Effector memory CD4-positive, alpha-beta T cell (primary cell): ENCODE measurements at regions not wholly inside any gene's neighbourhood (a gene's known extent, or its start where the extent isn't known, plus 50 kb on each side); places are given as distances from the start of the nearest gene placed in this dataset.

ENCODE experiments used
- DNase-seq, 3 donors: peaks; one replicate each; pipeline ENCODE4 v3.0.0-alpha.2; 2020
- H3K27ac ChIP-seq: 2 replicates; pipeline ENCODE4 v1.7.0; 2013; ENCODE audit warnings: mild to moderate bottlenecking, low read length, moderate library complexity; ENCODE audit not compliant: insufficient read depth, poor library complexity, severe bottlenecking
- H3K27me3 ChIP-seq: replicated peaks from 2 replicates; pipeline ENCODE4 v1.7.0; 2013; ENCODE audit warnings: mild to moderate bottlenecking, low read length; ENCODE audit not compliant: insufficient read depth, control insufficient read depth, poor library complexity, severe bottlenecking
- H3K36me3 ChIP-seq: 2 replicates; pipeline ENCODE4 v1.7.0; 2013; ENCODE audit warnings: mild to moderate bottlenecking, low read length, moderate library complexity; ENCODE audit not compliant: control insufficient read depth, insufficient read depth
- H3K4me1 ChIP-seq: 2 replicates; pipeline ENCODE4 v1.7.0; 2013; ENCODE audit warnings: low read length, mild to moderate bottlenecking; ENCODE audit not compliant: control insufficient read depth, insufficient read depth, poor library complexity, severe bottlenecking
- H3K4me3 ChIP-seq: 2 replicates; pipeline ENCODE4 v1.7.0; 2013; ENCODE audit warnings: low read length, low read depth, mild to moderate bottlenecking; ENCODE audit not compliant: insufficient read depth, poor library complexity, severe bottlenecking
- H3K9me3 ChIP-seq: 2 replicates; pipeline ENCODE4 v1.7.0; 2013; ENCODE audit warnings: mild to moderate bottlenecking, low read length, moderate library complexity; ENCODE audit not compliant: control insufficient read depth

GRCh38 chr7:142607351-142607750, 141.9 kb upstream of the PRSS1 start:
- H3K4me3 ChIP-seq: no peak overlapping the region
- no peak overlapping the region for H3K27ac ChIP-seq
- no peaks in the 10 kb centered on the region for H3K27me3 ChIP-seq
- no peak for DNase-seq
- no peaks in the 10 kb centered on the region for H3K9me3 ChIP-seq
- no peaks in the 10 kb centered on the region for H3K36me3 ChIP-seq
- H3K4me1 ChIP-seq: no peaks in the 10 kb centered on the region

- DNase-seq: no peak
Measured at GRCh38 chr7:142606081-142606480, 143.2 kb upstream of the PRSS1 start.

GRCh38 chr7:142604671-142605070, 144.6 kb upstream of the PRSS1 start:
- no peak for DNase-seq
- H3K9me3 ChIP-seq: no peaks in the 10 kb centered on the region
- no peak overlapping the region for H3K4me3 ChIP-seq
- H3K4me1 ChIP-seq: no peaks in the 10 kb centered on the region
- no peaks in the 10 kb centered on the region for H3K27me3 ChIP-seq
- no peak overlapping the region for H3K27ac ChIP-seq
- H3K36me3 ChIP-seq: no peaks in the 10 kb centered on the region

More at GRCh38 chr7:142606081-142606480, 143.2 kb upstream of the PRSS1 start:
- Histone ChIP-seq H3K27me3 (no peaks in the 10 kb centered on the region), H3K36me3 (no peaks in the 10 kb centered on the region), H3K27ac (no peak overlapping the region), H3K4me1 (no peaks in the 10 kb centered on the region), H3K9me3 (no peaks in the 10 kb centered on the region), H3K4me3 (no peak overlapping the region)

- H3K27ac ChIP-seq: no peak overlapping the region
- H3K4me3 ChIP-seq: no peak overlapping the region
- no peaks in the 10 kb centered on the region for H3K9me3 ChIP-seq
- no peaks in the 10 kb centered on the region for H3K4me1 ChIP-seq
- peak in 1 of 3 donors; percentile 37 for DNase-seq
- H3K27me3 ChIP-seq: no peaks in the 10 kb centered on the region
- H3K36me3 ChIP-seq: no peaks in the 10 kb centered on the region
Measured at GRCh38 chr7:142603870-142604448, 145.3 kb upstream of the PRSS1 start.

- DNase-seq: no peak
- no peak overlapping the region for H3K27ac ChIP-seq
Measured at GRCh38 chr7:142602756-142603155, 146.5 kb upstream of the PRSS1 start.

GRCh38 chr7:142602183-142602582, 147.1 kb upstream of the PRSS1 start:
- H3K36me3 ChIP-seq: no peaks in the 10 kb centered on the region
- no peaks in the 10 kb centered on the region for H3K4me1 ChIP-seq
- no peak overlapping the region for H3K4me3 ChIP-seq
- no peaks in the 10 kb centered on the region for H3K27me3 ChIP-seq
- DNase-seq: no peak
- no peaks in the 10 kb centered on the region for H3K9me3 ChIP-seq
- no peak overlapping the region for H3K27ac ChIP-seq

More at GRCh38 chr7:142602756-142603155, 146.5 kb upstream of the PRSS1 start:
- Histone ChIP-seq H3K9me3 (no peaks in the 10 kb centered on the region), H3K27me3 (no peaks in the 10 kb centered on the region), H3K36me3 (no peaks in the 10 kb centered on the region), H3K4me3 (no peak overlapping the region), H3K4me1 (no peaks in the 10 kb centered on the region)

GRCh38 chr7:142598297-142598696, 151.0 kb upstream of the PRSS1 start:
- no peak overlapping the region for H3K4me3 ChIP-seq
- DNase-seq: no peak
- no peaks in the 10 kb centered on the region for H3K27me3 ChIP-seq
- H3K4me1 ChIP-seq: no peaks in the 10 kb centered on the region
- H3K36me3 ChIP-seq: no peaks in the 10 kb centered on the region
- H3K9me3 ChIP-seq: no peaks in the 10 kb centered on the region
- no peak overlapping the region for H3K27ac ChIP-seq

- Histone ChIP-seq H3K9me3 (no peaks in the 10 kb centered on the region), H3K4me1 (no peaks in the 10 kb centered on the region), H3K36me3 (no peaks in the 10 kb centered on the region), H3K4me3 (no peak overlapping the region), H3K27me3 (no peaks in the 10 kb centered on the region), H3K27ac (no peak overlapping the region)
- no peak for DNase-seq
Measured at GRCh38 chr7:142597547-142597946, 151.7 kb upstream of the PRSS1 start.

GRCh38 chr7:142595816-142596516, 153.3 kb upstream of the PRSS1 start:
- no peaks in the 10 kb centered on the region for H3K4me1 ChIP-seq
- DNase-seq: no peak
- no peaks in the 10 kb centered on the region for H3K27me3 ChIP-seq
- H3K4me3 ChIP-seq: no peak overlapping the region
- no peak overlapping the region for H3K27ac ChIP-seq
- H3K9me3 ChIP-seq: no peaks in the 10 kb centered on the region
- no peaks in the 10 kb centered on the region for H3K36me3 ChIP-seq

GRCh38 chr7:142594078-142594477, 155.2 kb upstream of the PRSS1 start:
- no peaks in the 10 kb centered on the region for H3K4me1 ChIP-seq
- H3K9me3 ChIP-seq: no peaks in the 10 kb centered on the region
- H3K4me3 ChIP-seq: no peak overlapping the region
- no peak overlapping the region for H3K27ac ChIP-seq
- DNase-seq: no peak
- no peaks in the 10 kb centered on the region for H3K36me3 ChIP-seq
- H3K27me3 ChIP-seq: no peaks in the 10 kb centered on the region
